ENCODE measurements at regions not wholly inside any gene's neighbourhood (a gene's known extent, or its start where the extent isn't known, plus 50 kb on each side); places are given as distances from the start of the nearest gene placed in this dataset.

DNA sequence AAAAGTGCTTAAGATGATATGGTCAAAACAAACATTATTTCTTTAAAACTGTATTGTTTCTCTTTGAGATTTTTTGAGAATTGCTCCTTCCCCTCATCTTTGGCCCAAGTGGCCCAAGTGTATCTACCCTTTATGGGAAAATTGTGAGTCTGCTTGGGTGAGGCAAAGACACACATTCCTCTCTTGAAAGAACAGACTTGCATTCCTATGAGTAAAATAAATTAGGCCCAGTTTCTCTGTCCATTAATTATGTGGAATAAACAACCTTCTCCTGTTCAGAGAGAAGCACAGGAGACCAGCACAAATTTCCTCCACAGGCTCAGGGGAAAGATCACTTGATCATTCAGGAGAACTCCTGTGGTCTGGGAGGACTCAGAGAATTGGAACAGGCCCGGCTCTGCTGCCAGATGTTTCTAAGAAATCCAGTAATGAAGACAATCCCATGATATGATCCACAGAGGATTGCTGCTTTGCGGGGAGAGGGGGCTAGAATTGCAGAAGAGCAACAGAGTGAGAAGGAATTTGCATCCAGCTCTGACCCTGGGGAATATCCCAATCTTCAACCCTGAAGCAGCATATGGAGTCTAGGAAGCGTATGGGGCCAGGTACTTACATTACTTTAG, 53.8 kb upstream of the BOC start (continued):
- TF ChIP-seq, protein P1, sequence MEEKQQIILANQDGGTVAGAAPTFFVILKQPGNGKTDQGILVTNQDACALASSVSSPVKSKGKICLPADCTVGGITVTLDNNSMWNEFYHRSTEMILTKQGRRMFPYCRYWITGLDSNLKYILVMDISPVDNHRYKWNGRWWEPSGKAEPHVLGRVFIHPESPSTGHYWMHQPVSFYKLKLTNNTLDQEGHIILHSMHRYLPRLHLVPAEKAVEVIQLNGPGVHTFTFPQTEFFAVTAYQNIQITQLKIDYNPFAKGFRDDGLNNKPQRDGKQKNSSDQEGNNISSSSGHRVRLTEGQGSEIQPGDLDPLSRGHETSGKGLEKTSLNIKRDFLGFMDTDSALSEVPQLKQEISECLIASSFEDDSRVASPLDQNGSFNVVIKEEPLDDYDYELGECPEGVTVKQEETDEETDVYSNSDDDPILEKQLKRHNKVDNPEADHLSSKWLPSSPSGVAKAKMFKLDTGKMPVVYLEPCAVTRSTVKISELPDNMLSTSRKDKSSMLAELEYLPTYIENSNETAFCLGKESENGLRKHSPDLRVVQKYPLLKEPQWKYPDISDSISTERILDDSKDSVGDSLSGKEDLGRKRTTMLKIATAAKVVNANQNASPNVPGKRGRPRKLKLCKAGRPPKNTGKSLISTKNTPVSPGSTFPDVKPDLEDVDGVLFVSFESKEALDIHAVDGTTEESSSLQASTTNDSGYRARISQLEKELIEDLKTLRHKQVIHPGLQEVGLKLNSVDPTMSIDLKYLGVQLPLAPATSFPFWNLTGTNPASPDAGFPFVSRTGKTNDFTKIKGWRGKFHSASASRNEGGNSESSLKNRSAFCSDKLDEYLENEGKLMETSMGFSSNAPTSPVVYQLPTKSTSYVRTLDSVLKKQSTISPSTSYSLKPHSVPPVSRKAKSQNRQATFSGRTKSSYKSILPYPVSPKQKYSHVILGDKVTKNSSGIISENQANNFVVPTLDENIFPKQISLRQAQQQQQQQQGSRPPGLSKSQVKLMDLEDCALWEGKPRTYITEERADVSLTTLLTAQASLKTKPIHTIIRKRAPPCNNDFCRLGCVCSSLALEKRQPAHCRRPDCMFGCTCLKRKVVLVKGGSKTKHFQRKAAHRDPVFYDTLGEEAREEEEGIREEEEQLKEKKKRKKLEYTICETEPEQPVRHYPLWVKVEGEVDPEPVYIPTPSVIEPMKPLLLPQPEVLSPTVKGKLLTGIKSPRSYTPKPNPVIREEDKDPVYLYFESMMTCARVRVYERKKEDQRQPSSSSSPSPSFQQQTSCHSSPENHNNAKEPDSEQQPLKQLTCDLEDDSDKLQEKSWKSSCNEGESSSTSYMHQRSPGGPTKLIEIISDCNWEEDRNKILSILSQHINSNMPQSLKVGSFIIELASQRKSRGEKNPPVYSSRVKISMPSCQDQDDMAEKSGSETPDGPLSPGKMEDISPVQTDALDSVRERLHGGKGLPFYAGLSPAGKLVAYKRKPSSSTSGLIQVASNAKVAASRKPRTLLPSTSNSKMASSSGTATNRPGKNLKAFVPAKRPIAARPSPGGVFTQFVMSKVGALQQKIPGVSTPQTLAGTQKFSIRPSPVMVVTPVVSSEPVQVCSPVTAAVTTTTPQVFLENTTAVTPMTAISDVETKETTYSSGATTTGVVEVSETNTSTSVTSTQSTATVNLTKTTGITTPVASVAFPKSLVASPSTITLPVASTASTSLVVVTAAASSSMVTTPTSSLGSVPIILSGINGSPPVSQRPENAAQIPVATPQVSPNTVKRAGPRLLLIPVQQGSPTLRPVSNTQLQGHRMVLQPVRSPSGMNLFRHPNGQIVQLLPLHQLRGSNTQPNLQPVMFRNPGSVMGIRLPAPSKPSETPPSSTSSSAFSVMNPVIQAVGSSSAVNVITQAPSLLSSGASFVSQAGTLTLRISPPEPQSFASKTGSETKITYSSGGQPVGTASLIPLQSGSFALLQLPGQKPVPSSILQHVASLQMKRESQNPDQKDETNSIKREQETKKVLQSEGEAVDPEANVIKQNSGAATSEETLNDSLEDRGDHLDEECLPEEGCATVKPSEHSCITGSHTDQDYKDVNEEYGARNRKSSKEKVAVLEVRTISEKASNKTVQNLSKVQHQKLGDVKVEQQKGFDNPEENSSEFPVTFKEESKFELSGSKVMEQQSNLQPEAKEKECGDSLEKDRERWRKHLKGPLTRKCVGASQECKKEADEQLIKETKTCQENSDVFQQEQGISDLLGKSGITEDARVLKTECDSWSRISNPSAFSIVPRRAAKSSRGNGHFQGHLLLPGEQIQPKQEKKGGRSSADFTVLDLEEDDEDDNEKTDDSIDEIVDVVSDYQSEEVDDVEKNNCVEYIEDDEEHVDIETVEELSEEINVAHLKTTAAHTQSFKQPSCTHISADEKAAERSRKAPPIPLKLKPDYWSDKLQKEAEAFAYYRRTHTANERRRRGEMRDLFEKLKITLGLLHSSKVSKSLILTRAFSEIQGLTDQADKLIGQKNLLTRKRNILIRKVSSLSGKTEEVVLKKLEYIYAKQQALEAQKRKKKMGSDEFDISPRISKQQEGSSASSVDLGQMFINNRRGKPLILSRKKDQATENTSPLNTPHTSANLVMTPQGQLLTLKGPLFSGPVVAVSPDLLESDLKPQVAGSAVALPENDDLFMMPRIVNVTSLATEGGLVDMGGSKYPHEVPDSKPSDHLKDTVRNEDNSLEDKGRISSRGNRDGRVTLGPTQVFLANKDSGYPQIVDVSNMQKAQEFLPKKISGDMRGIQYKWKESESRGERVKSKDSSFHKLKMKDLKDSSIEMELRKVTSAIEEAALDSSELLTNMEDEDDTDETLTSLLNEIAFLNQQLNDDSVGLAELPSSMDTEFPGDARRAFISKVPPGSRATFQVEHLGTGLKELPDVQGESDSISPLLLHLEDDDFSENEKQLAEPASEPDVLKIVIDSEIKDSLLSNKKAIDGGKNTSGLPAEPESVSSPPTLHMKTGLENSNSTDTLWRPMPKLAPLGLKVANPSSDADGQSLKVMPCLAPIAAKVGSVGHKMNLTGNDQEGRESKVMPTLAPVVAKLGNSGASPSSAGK (IDR thresholded peaks at IDR 0.05): no peak
- TF ChIP-seq, protein P2, sequence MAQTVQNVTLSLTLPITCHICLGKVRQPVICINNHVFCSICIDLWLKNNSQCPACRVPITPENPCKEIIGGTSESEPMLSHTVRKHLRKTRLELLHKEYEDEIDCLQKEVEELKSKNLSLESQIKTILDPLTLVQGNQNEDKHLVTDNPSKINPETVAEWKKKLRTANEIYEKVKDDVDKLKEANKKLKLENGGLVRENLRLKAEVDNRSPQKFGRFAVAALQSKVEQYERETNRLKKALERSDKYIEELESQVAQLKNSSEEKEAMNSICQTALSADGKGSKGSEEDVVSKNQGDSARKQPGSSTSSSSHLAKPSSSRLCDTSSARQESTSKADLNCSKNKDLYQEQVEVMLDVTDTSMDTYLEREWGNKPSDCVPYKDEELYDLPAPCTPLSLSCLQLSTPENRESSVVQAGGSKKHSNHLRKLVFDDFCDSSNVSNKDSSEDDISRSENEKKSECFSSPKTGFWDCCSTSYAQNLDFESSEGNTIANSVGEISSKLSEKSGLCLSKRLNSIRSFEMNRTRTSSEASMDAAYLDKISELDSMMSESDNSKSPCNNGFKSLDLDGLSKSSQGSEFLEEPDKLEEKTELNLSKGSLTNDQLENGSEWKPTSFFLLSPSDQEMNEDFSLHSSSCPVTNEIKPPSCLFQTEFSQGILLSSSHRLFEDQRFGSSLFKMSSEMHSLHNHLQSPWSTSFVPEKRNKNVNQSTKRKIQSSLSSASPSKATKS (CRISPR knock-in tag; IDR thresholded peaks at IDR 0.05): no peak
- TF ChIP-seq ZNF354B (CRISPR knock-in tag; IDR thresholded peaks at IDR 0.05) (no peak), SMAD3 (CRISPR knock-in tag; conservative IDR thresholded peaks at IDR 0.05) (no peak), ILK (tag; IDR thresholded peaks at IDR 0.05; ENCODE audit: borderline replicate concordance, low read depth) (no peak), SOX6 (IDR thresholded peaks at IDR 0.05) (no peak), TAF7 (tag; IDR thresholded peaks at IDR 0.05) (no peak), FOSL1 (tag; conservative IDR thresholded peaks at IDR 0.05) (no peak), KDM5B (IDR thresholded peaks at IDR 0.05; ENCODE audit: insufficient replicate concordance, low read depth, low read length) (no peak), PHB2 (IDR thresholded peaks at IDR 0.05; ENCODE audit: low read depth) (no peak), SRSF1 (IDR thresholded peaks at IDR 0.05; ENCODE audit: low read depth, low read length) (no peak)
- TF ChIP-seq, protein P3, sequence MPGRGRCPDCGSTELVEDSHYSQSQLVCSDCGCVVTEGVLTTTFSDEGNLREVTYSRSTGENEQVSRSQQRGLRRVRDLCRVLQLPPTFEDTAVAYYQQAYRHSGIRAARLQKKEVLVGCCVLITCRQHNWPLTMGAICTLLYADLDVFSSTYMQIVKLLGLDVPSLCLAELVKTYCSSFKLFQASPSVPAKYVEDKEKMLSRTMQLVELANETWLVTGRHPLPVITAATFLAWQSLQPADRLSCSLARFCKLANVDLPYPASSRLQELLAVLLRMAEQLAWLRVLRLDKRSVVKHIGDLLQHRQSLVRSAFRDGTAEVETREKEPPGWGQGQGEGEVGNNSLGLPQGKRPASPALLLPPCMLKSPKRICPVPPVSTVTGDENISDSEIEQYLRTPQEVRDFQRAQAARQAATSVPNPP (IDR thresholded peaks at IDR 0.05; ENCODE audit: borderline replicate concordance, insufficient read depth, insufficient read length): no peak

Measured in K562 (cell line).